Smooth muscle cell (in vitro differentiated cells): ENCODE measurements at regions not wholly inside any gene's neighbourhood (a gene's known extent, or its start where the extent isn't known, plus 50 kb on each side); places are given as distances from the start of the nearest gene placed in this dataset.

ENCODE experiments used
- DNase-seq: peaks from one replicate; lab custom pipeline; 2025; ENCODE audit not compliant: unreplicated experiment; lab: John Stamatoyannopoulos, UW
- H2AFZ ChIP-seq: fragments of 200-600 bp; sonication (generic); 2 replicates; pipeline ENCODE4 v1.6.0; 2016; ENCODE audit warnings: antibody characterized with exemption, low read depth, mild to moderate bottlenecking
- H3F3A ChIP-seq: fragments of 200-600 bp; sonication (generic); 2 replicates; pipeline ENCODE4 v1.6.0; 2017; ENCODE audit warnings: antibody characterized with exemption, low read depth
- H3K27ac ChIP-seq: fragments of 200-600 bp; sonication (generic); 2 replicates; pipeline ENCODE4 v1.5.1; 2016; ENCODE audit warnings: low read depth, mild to moderate bottlenecking
- H3K27me3 ChIP-seq: fragments of 200-600 bp; sonication (generic); 2 replicates; pipeline ENCODE4 v1.6.1; 2016; ENCODE audit warnings: low read depth, mild to moderate bottlenecking
- H3K36me3 ChIP-seq: fragments of 200-600 bp; sonication (generic); 2 replicates; pipeline ENCODE4 v1.5.1; 2016; ENCODE audit warnings: low read depth
- H3K4me1 ChIP-seq: fragments of 200-600 bp; sonication (generic); 2 replicates; pipeline ENCODE4 v1.5.1; 2016; ENCODE audit warnings: low read depth
- H3K4me2 ChIP-seq: fragments of 200-600 bp; sonication (generic); 2 replicates; pipeline ENCODE4 v1.6.0; 2016; ENCODE audit warnings: mild to moderate bottlenecking
- H3K4me3 ChIP-seq: fragments of 200-600 bp; sonication (generic); 2 replicates; pipeline ENCODE4 v1.5.1; 2016; ENCODE audit warnings: mild to moderate bottlenecking
- H3K79me2 ChIP-seq: fragments of 200-600 bp; sonication (generic); 2 replicates; pipeline ENCODE4 v1.6.0; 2016; ENCODE audit warnings: low read depth, mild to moderate bottlenecking
- H3K9ac ChIP-seq: fragments of 200-600 bp; sonication (generic); 2 replicates; pipeline ENCODE4 v1.6.0; 2016; ENCODE audit warnings: low read depth
- H3K9me3 ChIP-seq: fragments of 200-600 bp; sonication (generic); replicated peaks from 2 replicates; pipeline ENCODE4 v1.5.1; 2016; ENCODE audit warnings: low read depth
- H4K20me1 ChIP-seq: fragments of 200-600 bp; sonication (generic); 2 replicates; pipeline ENCODE4 v1.6.0; 2016; ENCODE audit warnings: low read depth
- CTCF ChIP-seq: fragments of 200-600 bp; sonication (generic); IDR thresholded peaks from 2 replicates; pipeline ENCODE4 v1.5.1; 2017; ENCODE audit warnings: borderline replicate concordance, mild to moderate bottlenecking, antibody characterized with exemption; ENCODE audit not compliant: insufficient read depth, poor library complexity, severe bottlenecking
- WGBS: methylation state at CpG from one replicate; pipeline ENCODE4 v1.1.7; 2016; ENCODE audit warnings: low lambda C conversion rate; 5-methylcytosine and 5-hydroxymethylcytosine counted together

- no peaks in the 10 kb centered on the region for H3K27me3 ChIP-seq
- H3K79me2 ChIP-seq = no peaks in the 10 kb centered on the region
- H2AFZ ChIP-seq = no peak overlapping the region
- H4K20me1 ChIP-seq = no peaks in the 10 kb centered on the region
- H3K4me2 ChIP-seq = no peak overlapping the region
- H3K9ac ChIP-seq = no peak overlapping the region
- no peak for DNase-seq
- no peaks in the 10 kb centered on the region for H3K36me3 ChIP-seq
- TF ChIP-seq CTCF = no peak
- no peaks in the 10 kb centered on the region for H3F3A ChIP-seq
- H3K27ac ChIP-seq = no peak overlapping the region
- H3K9me3 ChIP-seq = no peaks in the 10 kb centered on the region
- WGBS = 90% methylated on average over 3 of the region's 3 CpGs
- no peak overlapping the region for H3K4me3 ChIP-seq
- H3K4me1 ChIP-seq = peaks cover 10% of the 10 kb centered on the region
Measured at GRCh38 chr14:35961697-35962274, 135.6 kb downstream of the BRMS1L start.

GRCh38 chr14:35959835-35960234, 133.7 kb downstream of the BRMS1L start:
- no peaks in the 10 kb centered on the region for H3K9me3 ChIP-seq
- no peak for DNase-seq
- no peaks in the 10 kb centered on the region for H3K36me3 ChIP-seq
- no peak overlapping the region for H3K4me2 ChIP-seq
- H3K27ac ChIP-seq = no peak overlapping the region
- no peaks in the 10 kb centered on the region for H3F3A ChIP-seq
- H2AFZ ChIP-seq = no peak overlapping the region
- no peak overlapping the region for H3K9ac ChIP-seq
- no peaks in the 10 kb centered on the region for H3K27me3 ChIP-seq
- no peak overlapping the region for H3K4me3 ChIP-seq
- H3K79me2 ChIP-seq = no peaks in the 10 kb centered on the region
- TF ChIP-seq CTCF = no peak
- peaks cover 18% of the 10 kb centered on the region for H3K4me1 ChIP-seq
- H4K20me1 ChIP-seq = no peaks in the 10 kb centered on the region

- Histone ChIP-seq H3K27ac (no peak overlapping the region), H3K79me2 (no peaks in the 10 kb centered on the region), H3F3A (no peaks in the 10 kb centered on the region), H3K4me3 (no peak overlapping the region), H4K20me1 (no peaks in the 10 kb centered on the region), H3K4me2 (no peak overlapping the region), H3K27me3 (no peaks in the 10 kb centered on the region), H3K9ac (no peak overlapping the region), H2AFZ (no peak overlapping the region), H3K36me3 (no peaks in the 10 kb centered on the region), H3K9me3 (no peaks in the 10 kb centered on the region), H3K4me1 (peaks cover 27% of the 10 kb centered on the region)
- TF ChIP-seq CTCF = no peak
- no peak for DNase-seq
- WGBS = 90% methylated on average over 4 of the region's 4 CpGs
Measured at GRCh38 chr14:35958499-35958898, 132.4 kb downstream of the BRMS1L start.

GRCh38 chr14:35956376-35957085, 130.4 kb downstream of the BRMS1L start:
- TF ChIP-seq CTCF = no peak
- H2AFZ ChIP-seq = no peak overlapping the region

More at GRCh38 chr14:35956376-35957085, 130.4 kb downstream of the BRMS1L start:
- H3K4me3 ChIP-seq = no peak overlapping the region
- no peaks in the 10 kb centered on the region for H4K20me1 ChIP-seq
- DNase-seq = no peak
- H3K4me2 ChIP-seq = no peak overlapping the region
- no peak overlapping the region for H3K27ac ChIP-seq
- no peaks in the 10 kb centered on the region for H3K27me3 ChIP-seq
- peaks cover 45% of the 10 kb centered on the region for H3K4me1 ChIP-seq
- 94% methylated on average over 13 of the region's 13 CpGs for WGBS
- H3K36me3 ChIP-seq = no peaks in the 10 kb centered on the region
- H3K9me3 ChIP-seq = no peaks in the 10 kb centered on the region
- H3K79me2 ChIP-seq = no peaks in the 10 kb centered on the region
- H3F3A ChIP-seq = no peaks in the 10 kb centered on the region
- H3K9ac ChIP-seq = no peak overlapping the region
